Immature natural killer cell (primary cell): ENCODE measurements at regions not wholly inside any gene's neighbourhood (a gene's known extent, or its start where the extent isn't known, plus 50 kb on each side); places are given as distances from the start of the nearest gene placed in this dataset.

Experiments
- DNase-seq, 3 donors: peaks; one replicate each; pipeline ENCODE4 v3.0.0; 2022; ENCODE audit warnings: mixed read lengths in 1 of 3
- H3K27ac Mint-ChIP-seq, 6 donors: one replicate each; pipeline ENCODE4 v1.8.0; 2020; ENCODE audit warnings: mixed read lengths in 6 of 6, mild to moderate bottlenecking in 5 of 6, inconsistent platforms in 4 of 6, moderate library complexity in 3 of 6
- H3K27me3 Mint-ChIP-seq, 3 donors: one replicate each; pipeline ENCODE4 v1.8.0; 2020 to 2021; ENCODE audit warnings: low read depth in 3 of 3, mild to moderate bottlenecking in 3 of 3, mixed read lengths in 3 of 3, moderate library complexity in 3 of 3, inconsistent platforms in 1 of 3
- H3K36me3 Mint-ChIP-seq, 3 donors: one replicate each; pipeline ENCODE4 v1.8.0; 2020; ENCODE audit warnings: mixed read lengths in 3 of 3, inconsistent platforms in 2 of 3, mild to moderate bottlenecking in 2 of 3
- H3K4me1 Mint-ChIP-seq, 2 donors: one replicate each; pipeline ENCODE4 v1.8.0; 2020; ENCODE audit warnings: inconsistent platforms in 2 of 2, mild to moderate bottlenecking in 2 of 2, mixed read lengths in 2 of 2, moderate library complexity in 1 of 2
- H3K4me3 Mint-ChIP-seq, 5 donors: one replicate each; pipeline ENCODE4 v1.8.0; 2020; ENCODE audit warnings: mild to moderate bottlenecking in 5 of 5, mixed read lengths in 5 of 5, inconsistent platforms in 3 of 5, moderate library complexity in 3 of 5
- H3K9me3 Mint-ChIP-seq, 6 donors: one replicate each; pipeline ENCODE4 v1.8.0; 2020; ENCODE audit warnings: mild to moderate bottlenecking in 6 of 6, mixed read lengths in 6 of 6, inconsistent platforms in 4 of 6, moderate library complexity in 3 of 6

GRCh38 chr14:97024300-97024699 is 227.1 kb downstream of the VRK1 start:
- no peaks in the 10 kb centered on the region for H3K36me3 Mint-ChIP-seq
- no peak overlapping the region for H3K27ac Mint-ChIP-seq
- H3K4me3 Mint-ChIP-seq = no peak overlapping the region
- H3K27me3 Mint-ChIP-seq = peaks cover 5 to 26% (median 6%) of the 10 kb centered on the region in 3 donors
- no peak for DNase-seq
- peaks cover 0 to 3% (median 0%) of the 10 kb centered on the region in 6 donors for H3K9me3 Mint-ChIP-seq
- H3K4me1 Mint-ChIP-seq = peaks cover 6 to 17% of the 10 kb centered on the region in 2 donors

GRCh38 chr14:97025722-97026121 is 228.5 kb downstream of the VRK1 start:
- Mint-ChIP-seq H3K9me3 (peaks cover 0 to 3% (median 0%) of the 10 kb centered on the region in 6 donors), H3K36me3 (peaks cover 0 to 3% (median 0%) of the 10 kb centered on the region in 3 donors), H3K27me3 (peaks cover 2 to 26% (median 6%) of the 10 kb centered on the region in 3 donors), H3K4me3 (no peak overlapping the region), H3K4me1 (peaks cover 6 to 16% of the 10 kb centered on the region in 2 donors), H3K27ac (no peak overlapping the region)
- no peak for DNase-seq

DNA sequence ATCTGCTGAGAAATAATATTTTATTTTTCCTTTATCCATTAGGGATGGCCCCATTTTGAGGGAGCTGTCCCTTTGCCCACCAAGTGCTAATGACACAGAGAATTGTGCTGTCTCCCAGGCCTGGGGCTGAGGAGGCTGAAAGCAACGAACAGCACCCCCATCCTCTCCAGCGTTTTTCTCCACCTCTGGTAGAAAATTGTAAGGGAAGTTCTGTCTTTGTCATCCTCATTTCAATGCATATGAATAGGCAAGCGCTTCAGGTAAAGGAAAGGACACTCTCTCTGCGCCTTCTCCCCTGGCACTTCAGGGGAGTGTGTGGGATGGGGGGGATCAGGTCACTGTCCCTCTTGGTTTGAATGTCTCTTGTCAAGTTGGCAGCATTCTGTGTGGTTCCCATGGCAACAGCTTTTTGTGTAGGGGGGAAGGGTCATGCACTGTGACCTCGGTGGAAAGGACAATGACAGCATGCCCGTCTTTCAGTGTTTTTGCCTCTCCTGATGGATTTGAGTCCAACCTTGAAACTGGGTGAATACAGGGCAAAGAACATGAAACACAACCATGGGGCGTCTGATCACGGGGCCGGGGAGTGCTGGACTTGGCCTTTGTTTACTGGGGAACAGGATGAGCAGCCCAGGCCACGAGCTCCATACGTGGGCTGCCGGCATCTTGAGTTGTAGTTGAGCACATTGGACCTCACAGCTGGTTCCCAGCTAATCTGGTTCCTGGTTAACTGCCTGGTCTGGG is 230.2 kb downstream of the VRK1 start:
- no peak overlapping the region for H3K4me3 Mint-ChIP-seq
- H3K4me1 Mint-ChIP-seq = peaks cover 0 to 12% of the 10 kb centered on the region in 2 donors
- peaks cover 0 to 11% (median 2%) of the 10 kb centered on the region in 6 donors for H3K9me3 Mint-ChIP-seq
- H3K27me3 Mint-ChIP-seq = peaks cover 9 to 38% (median 11%) of the 10 kb centered on the region in 3 donors
- H3K36me3 Mint-ChIP-seq = peaks cover 0 to 7% (median 0%) of the 10 kb centered on the region in 3 donors
- no peak overlapping the region for H3K27ac Mint-ChIP-seq
- DNase-seq = no peak

DNA sequence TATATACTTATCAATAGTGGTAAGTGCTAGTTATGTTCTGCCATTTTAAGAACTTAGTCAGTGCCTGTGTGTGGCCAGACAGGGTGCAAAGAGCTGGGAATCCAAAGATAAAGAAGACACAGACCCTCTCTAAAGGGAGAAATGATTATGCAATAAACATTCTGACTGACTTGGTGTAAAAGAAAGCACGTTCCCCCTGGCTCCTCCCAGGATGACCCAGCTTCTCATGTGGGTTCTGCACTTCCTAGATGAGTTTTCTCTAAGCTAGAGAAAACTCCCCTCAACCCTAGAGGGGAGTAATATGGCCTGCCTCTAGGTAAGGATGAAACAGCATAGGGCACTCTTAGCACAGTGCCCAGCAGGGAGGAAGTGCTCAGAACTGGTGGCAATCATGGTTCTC is 231.2 kb downstream of the VRK1 start:
- Mint-ChIP-seq H3K27me3 (peaks cover 12 to 40% (median 14%) of the 10 kb centered on the region in 3 donors), H3K4me1 (peaks cover 0 to 14% of the 10 kb centered on the region in 2 donors), H3K27ac (no peak overlapping the region), H3K36me3 (peaks cover 0 to 7% (median 0%) of the 10 kb centered on the region in 3 donors), H3K4me3 (no peak overlapping the region), H3K9me3 (peaks cover 0 to 13% (median 2%) of the 10 kb centered on the region in 6 donors)
- DNase-seq = no peak

DNA sequence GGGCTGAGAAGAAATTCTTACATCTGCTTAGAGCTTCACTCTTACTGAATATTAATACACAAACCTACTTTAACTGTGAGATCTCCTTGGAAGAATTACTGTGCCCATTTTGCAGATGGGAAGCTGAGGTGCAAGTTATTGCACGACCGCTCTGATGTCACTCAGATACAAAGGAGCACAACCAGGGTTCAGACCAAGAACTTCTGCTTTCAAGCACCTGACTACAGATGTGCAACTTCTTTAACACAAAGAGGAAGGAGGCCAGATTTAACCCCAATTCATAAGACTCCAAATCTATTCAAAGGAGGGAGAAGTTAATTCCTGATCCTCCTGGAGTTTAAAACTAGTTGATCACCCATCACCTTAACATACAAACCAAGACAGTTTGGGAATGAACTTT is 232.6 kb downstream of the VRK1 start:
- H3K36me3 Mint-ChIP-seq = peaks cover 0 to 7% (median 0%) of the 10 kb centered on the region in 3 donors
- peaks cover 12 to 35% (median 14%) of the 10 kb centered on the region in 3 donors for H3K27me3 Mint-ChIP-seq
- no peak overlapping the region for H3K4me3 Mint-ChIP-seq
- peaks cover 0 to 13% (median 2%) of the 10 kb centered on the region in 6 donors for H3K9me3 Mint-ChIP-seq
- DNase-seq = no peak
- H3K27ac Mint-ChIP-seq = no peak overlapping the region
- peaks cover 0 to 14% of the 10 kb centered on the region in 2 donors for H3K4me1 Mint-ChIP-seq

GRCh38 chr14:97031530-97031929 is 234.3 kb downstream of the VRK1 start:
- H3K27me3 Mint-ChIP-seq = peaks cover 12 to 36% (median 21%) of the 10 kb centered on the region in 3 donors
- no peak overlapping the region for H3K4me3 Mint-ChIP-seq
- H3K36me3 Mint-ChIP-seq = peaks cover 0 to 7% (median 0%) of the 10 kb centered on the region in 3 donors
- peaks cover 0 to 13% (median 2%) of the 10 kb centered on the region in 6 donors for H3K9me3 Mint-ChIP-seq
- H3K27ac Mint-ChIP-seq = no peak overlapping the region
- peaks cover 0 to 14% of the 10 kb centered on the region in 2 donors for H3K4me1 Mint-ChIP-seq
- DNase-seq = no peak

- Mint-ChIP-seq H3K4me1 (peaks cover 0 to 7% of the 10 kb centered on the region in 2 donors), H3K27me3 (peaks cover 14 to 45% (median 21%) of the 10 kb centered on the region in 3 donors), H3K27ac (no peak overlapping the region), H3K36me3 (peaks cover 0 to 7% (median 0%) of the 10 kb centered on the region in 3 donors), H3K4me3 (no peak overlapping the region), H3K9me3 (peaks cover 0 to 13% (median 2%) of the 10 kb centered on the region in 6 donors)
- no peak for DNase-seq
These were observed 236.4 kb downstream of the VRK1 start for GRCh38 chr14:97033556-97034081.

DNA sequence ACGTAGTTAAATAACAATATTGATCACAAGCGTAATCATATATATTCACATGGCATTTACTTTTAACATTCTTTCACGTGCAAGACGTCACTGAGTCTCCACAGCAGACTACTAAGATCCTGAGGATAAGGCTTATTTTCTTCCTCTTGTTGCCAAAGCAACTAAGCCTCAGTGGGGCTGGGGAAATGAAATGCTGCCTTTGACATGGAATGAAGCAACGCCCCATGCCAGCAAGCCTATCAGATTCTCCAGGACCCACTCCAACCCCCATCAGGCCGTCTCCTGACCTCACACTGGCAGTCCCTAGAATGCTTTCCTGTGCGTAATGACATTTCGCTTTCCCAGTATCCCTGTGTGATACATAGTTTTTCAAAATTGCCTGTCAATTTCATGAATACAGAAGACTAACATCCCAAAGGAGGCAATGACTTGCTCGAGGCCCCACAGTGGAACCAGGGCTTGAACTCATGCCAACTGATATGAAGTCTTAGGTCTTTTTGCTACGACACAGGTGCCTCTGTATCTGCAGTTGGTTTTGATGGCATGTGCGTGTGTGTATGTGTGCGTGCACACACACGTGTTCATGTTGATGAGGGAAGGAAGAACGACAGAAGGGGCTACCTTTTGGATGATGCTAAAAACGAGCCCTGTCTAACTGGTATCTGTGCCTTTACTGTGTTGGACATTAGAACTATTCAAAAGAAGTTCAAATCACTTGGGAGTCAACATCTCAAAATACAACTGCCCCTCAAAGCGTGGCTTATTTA is 239.1 kb downstream of the VRK1 start:
- H3K9me3 Mint-ChIP-seq = peaks cover 9 to 23% (median 18%) of the 10 kb centered on the region in 6 donors
- peaks cover 0 to 4% (median 0%) of the 10 kb centered on the region in 3 donors for H3K36me3 Mint-ChIP-seq
- H3K4me1 Mint-ChIP-seq = peaks cover 0 to 6% of the 10 kb centered on the region in 2 donors
- peaks cover 14 to 42% (median 21%) of the 10 kb centered on the region in 3 donors for H3K27me3 Mint-ChIP-seq
- no peak for DNase-seq
- H3K4me3 Mint-ChIP-seq = no peak overlapping the region
- H3K27ac Mint-ChIP-seq = no peak overlapping the region

- Mint-ChIP-seq H3K4me3 (no peak overlapping the region), H3K9me3 (peaks cover 7 to 26% (median 15%) of the 10 kb centered on the region in 6 donors), H3K27ac (no peak overlapping the region), H3K36me3 (no peaks in the 10 kb centered on the region), H3K27me3 (peaks cover 4 to 24% (median 8%) of the 10 kb centered on the region in 3 donors), H3K4me1 (no peaks in the 10 kb centered on the region)
- no peak for DNase-seq
These were observed 242.7 kb downstream of the VRK1 start for GRCh38 chr14:97039717-97040363.

- no peak for DNase-seq
- no peak overlapping the region for H3K4me3 Mint-ChIP-seq
- no peaks in the 10 kb centered on the region for H3K36me3 Mint-ChIP-seq
- H3K27ac Mint-ChIP-seq = no peak overlapping the region
- peaks cover 0 to 9% (median 0%) of the 10 kb centered on the region in 3 donors for H3K27me3 Mint-ChIP-seq
- H3K9me3 Mint-ChIP-seq = no peaks in the 10 kb centered on the region
- H3K4me1 Mint-ChIP-seq = no peaks in the 10 kb centered on the region
These were observed 249.8 kb downstream of the VRK1 start for GRCh38 chr14:97046967-97047366.

- H3K27me3 Mint-ChIP-seq = peaks cover 0 to 1% (median 0%) of the 10 kb centered on the region in 3 donors
- no peak overlapping the region for H3K27ac Mint-ChIP-seq
- H3K4me3 Mint-ChIP-seq = no peak overlapping the region
- H3K4me1 Mint-ChIP-seq = no peaks in the 10 kb centered on the region
- no peaks in the 10 kb centered on the region for H3K9me3 Mint-ChIP-seq
- no peak for DNase-seq
- no peaks in the 10 kb centered on the region for H3K36me3 Mint-ChIP-seq
These were observed 254.8 kb downstream of the VRK1 start for GRCh38 chr14:97052001-97052400.

DNA sequence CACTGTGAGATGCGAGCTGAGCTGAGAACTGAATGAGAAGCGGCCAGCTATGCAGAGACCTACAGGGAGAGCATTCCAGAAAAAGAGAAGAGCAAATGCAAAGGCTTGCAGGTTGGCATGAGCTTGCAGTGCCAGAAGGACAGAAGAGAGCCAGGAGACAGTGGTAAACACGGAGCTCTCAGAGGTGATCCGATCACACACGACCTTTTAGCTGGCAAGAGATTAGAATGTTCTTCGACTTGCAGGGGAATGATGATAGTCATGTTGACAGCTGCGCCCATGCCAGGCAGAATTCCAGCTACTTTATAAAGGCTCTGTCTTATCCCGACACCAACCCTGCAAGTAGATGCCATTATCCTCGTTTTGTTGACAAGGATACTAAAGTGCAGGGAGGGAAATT is 256.8 kb downstream of the VRK1 start:
- H3K4me3 Mint-ChIP-seq = no peak overlapping the region
- no peaks in the 10 kb centered on the region for H3K4me1 Mint-ChIP-seq
- no peaks in the 10 kb centered on the region for H3K9me3 Mint-ChIP-seq
- H3K27ac Mint-ChIP-seq = no peak overlapping the region
- H3K27me3 Mint-ChIP-seq = peaks cover 0 to 12% (median 0%) of the 10 kb centered on the region in 3 donors
- no peaks in the 10 kb centered on the region for H3K36me3 Mint-ChIP-seq
- DNase-seq = no peak

DNA sequence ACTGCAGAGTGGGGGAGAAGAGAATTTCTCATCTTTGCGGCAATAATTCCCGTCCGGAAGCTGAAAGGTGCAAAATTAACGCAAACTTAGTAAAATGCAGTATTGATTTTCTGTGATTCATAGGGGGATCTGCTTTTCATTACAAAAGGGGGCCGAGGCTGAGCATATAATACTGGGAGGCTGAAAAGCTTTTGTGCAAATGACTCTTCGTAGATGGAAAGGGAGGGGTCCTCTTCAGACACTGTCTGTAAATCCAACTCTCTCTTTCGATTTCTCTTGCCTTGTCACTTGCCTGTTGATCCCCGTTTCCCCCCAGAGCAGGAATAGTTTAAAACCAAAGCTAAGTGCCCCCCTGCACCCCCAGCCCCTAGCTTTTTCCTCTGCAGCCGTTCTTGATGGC is 258.2 kb downstream of the VRK1 start:
- no peak for DNase-seq
- no peak overlapping the region for H3K4me3 Mint-ChIP-seq
- H3K9me3 Mint-ChIP-seq = no peaks in the 10 kb centered on the region
- H3K27me3 Mint-ChIP-seq = peaks cover 0 to 12% (median 0%) of the 10 kb centered on the region in 3 donors
- no peaks in the 10 kb centered on the region for H3K36me3 Mint-ChIP-seq
- no peak overlapping the region for H3K27ac Mint-ChIP-seq
- H3K4me1 Mint-ChIP-seq = no peaks in the 10 kb centered on the region
